ENCODE measurements at regions not wholly inside any gene's neighbourhood (a gene's known extent, or its start where the extent isn't known, plus 50 kb on each side); places are given as distances from the start of the nearest gene placed in this dataset.

DNA sequence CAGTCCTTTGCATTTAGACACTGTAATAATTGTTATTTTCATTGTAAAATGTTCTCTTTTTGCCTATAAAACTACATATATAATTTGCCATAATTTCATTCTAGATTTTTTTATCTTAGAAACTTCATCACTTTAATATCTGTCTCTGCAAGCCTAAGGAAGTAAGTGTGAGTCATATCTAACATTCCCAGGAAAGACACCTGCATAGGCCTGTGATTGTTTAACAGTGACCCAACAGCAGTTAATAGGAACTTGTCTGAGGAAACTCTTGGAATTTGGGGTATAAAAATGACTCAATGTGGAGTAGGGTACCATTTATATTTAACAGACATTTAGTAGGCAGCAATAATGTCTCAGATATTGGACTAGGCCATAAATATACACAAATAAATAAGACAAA, 229.2 kb upstream of the FAM174A start:
- H3K9me3 ChIP-seq: no peaks in the 10 kb centered on the region
- DNase-seq (no peak), ATAC-seq (no peak)
- H3K27ac ChIP-seq: no peak overlapping the region
- no peaks in the 10 kb centered on the region for H3K27me3 ChIP-seq
- TF ChIP-seq POLR2A (IDR thresholded peaks at IDR 0.05) (no peak), CTCF (IDR thresholded peaks at IDR 0.05) (no peak)
- no peaks in the 10 kb centered on the region for H3K36me3 ChIP-seq
- intact Hi-C loops (cut with DNase I): no loop called here
- H3K4me3 ChIP-seq: no peak overlapping the region
- H3K4me1 ChIP-seq: no peaks in the 10 kb centered on the region

- intact Hi-C loops (cut with DNase I): no loop called here
- no peak for TF ChIP-seq POLR2A (IDR thresholded peaks at IDR 0.05)
- no peak for TF ChIP-seq CTCF (IDR thresholded peaks at IDR 0.05)
- ATAC-seq (no peak), DNase-seq (no peak)
- 42% methylated on average over 1 of the region's 1 CpG for WGBS (ENCODE audit: insufficient coverage, low coverage, low lambda C conversion rate, missing lambda C conversion rate)
- no peaks in the 10 kb centered on the region for H3K36me3 ChIP-seq
- H3K4me3 ChIP-seq: no peak overlapping the region
- no peaks in the 10 kb centered on the region for H3K9me3 ChIP-seq
- H3K4me1 ChIP-seq: no peaks in the 10 kb centered on the region
- no peaks in the 10 kb centered on the region for H3K27me3 ChIP-seq
- no peak overlapping the region for H3K27ac ChIP-seq
These were observed 232.0 kb upstream of the FAM174A start for GRCh38 chr5:100303216-100303615.

DNA sequence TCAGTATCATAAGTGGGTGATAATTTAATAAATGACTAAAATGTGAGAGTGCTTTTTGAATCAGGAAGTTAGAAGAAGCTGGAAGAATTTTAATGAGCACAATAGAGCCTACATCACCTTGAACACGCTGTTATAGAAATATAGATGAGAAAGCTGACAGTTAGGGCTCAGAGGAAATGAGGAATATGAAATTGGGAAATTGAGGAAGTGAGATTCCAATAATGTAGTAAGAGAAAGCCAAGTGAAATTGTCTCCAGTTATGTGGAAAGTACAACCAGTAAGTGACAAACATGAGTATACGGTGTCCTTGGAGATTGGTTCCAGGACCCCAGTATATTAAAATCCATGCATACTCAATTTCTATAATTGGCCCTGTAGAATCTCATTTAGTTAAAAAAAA, 235.9 kb upstream of the FAM174A start:
- no peak overlapping the region for H3K27ac ChIP-seq
- WGBS (ENCODE audit: insufficient coverage, low coverage, low lambda C conversion rate, missing lambda C conversion rate): 26% methylated on average over 2 of the region's 2 CpGs
- H3K36me3 ChIP-seq: no peaks in the 10 kb centered on the region

GRCh38 chr5:100276071-100276470, 259.1 kb upstream of the FAM174A start:
- Histone ChIP-seq H3K4me1 (no peaks in the 10 kb centered on the region), H3K27ac (no peak overlapping the region), H3K27me3 (no peaks in the 10 kb centered on the region), H3K4me3 (no peak overlapping the region), H3K9me3 (no peaks in the 10 kb centered on the region), H3K36me3 (no peaks in the 10 kb centered on the region)
- ATAC-seq: no peak
- no peak for TF ChIP-seq POLR2A (IDR thresholded peaks at IDR 0.05)
- TF ChIP-seq CTCF (IDR thresholded peaks at IDR 0.05): no peak
- intact Hi-C loops (cut with DNase I): no loop called here
- DNase-seq: no peak

More for the DNA sequence above, 235.9 kb upstream of the FAM174A start:
- TF ChIP-seq CTCF (IDR thresholded peaks at IDR 0.05) (no peak), POLR2A (IDR thresholded peaks at IDR 0.05) (no peak)
- ATAC-seq (no peak), DNase-seq (no peak)
- intact Hi-C loops (cut with DNase I): no loop called here
- no peaks in the 10 kb centered on the region for H3K4me1 ChIP-seq
- no peaks in the 10 kb centered on the region for H3K9me3 ChIP-seq
- H3K27me3 ChIP-seq: no peaks in the 10 kb centered on the region
- H3K4me3 ChIP-seq: no peak overlapping the region

- Histone ChIP-seq H3K4me1 (no peaks in the 10 kb centered on the region), H3K36me3 (no peaks in the 10 kb centered on the region), H3K9me3 (no peaks in the 10 kb centered on the region), H3K4me3 (no peak overlapping the region), H3K27me3 (no peaks in the 10 kb centered on the region), H3K27ac (no peak overlapping the region)
- ATAC-seq (no peak), DNase-seq (no peak)
- no peak for TF ChIP-seq CTCF (IDR thresholded peaks at IDR 0.05)
- TF ChIP-seq POLR2A (IDR thresholded peaks at IDR 0.05): no peak
- WGBS (ENCODE audit: insufficient coverage, low coverage, low lambda C conversion rate, missing lambda C conversion rate): 50% methylated on average over 1 of the region's 1 CpG
- intact Hi-C loops (cut with DNase I): no loop called here
These were observed 259.5 kb upstream of the FAM174A start for GRCh38 chr5:100275631-100276030.
